PC-3 (cell line): ENCODE measurements at regions not wholly inside any gene's neighbourhood (a gene's known extent, or its start where the extent isn't known, plus 50 kb on each side); places are given as distances from the start of the nearest gene placed in this dataset.

Experiments used
- ATAC-seq: fragments of 200-7000 bp; cut with Tn5 transposase; 2 replicates; pipeline ENCODE4 v1.9.1; 2020; ENCODE audit warnings: mild to moderate bottlenecking, moderate library complexity
- BruUV-seq: library from RNA; stranded (reverse); fragments of 400-500 nt; replicated peaks from 2 replicates; lab custom pipeline; 2021; lab: Mats Ljungman, UMichigan
- CTCF ChIA-PET: fragments of 300-600 bp; sonication (Branson Sonifier 250); formaldehyde crosslinking; loops from one replicate; lab custom pipeline; 2022; ENCODE audit warnings: antibody characterized with exemption; lab: Charles Lee
- POLR2A ChIA-PET: fragments of 300-600 bp; sonication (Branson Sonifier 250); formaldehyde crosslinking; loops from one replicate; lab custom pipeline; 2022; ENCODE audit warnings: antibody characterized with exemption; ENCODE audit not compliant: unreplicated experiment; lab: Charles Lee
- DNase-seq: peaks from one replicate; pipeline ENCODE4 v3.0.0-alpha.2; 2015
- H2AFZ ChIP-seq: fragments of 300-600 bp; sonication (generic); 2 replicates; pipeline ENCODE4 v1.6.0; 2016; ENCODE audit warnings: antibody characterized with exemption, low read length
- H3F3A ChIP-seq: fragments of 300-600 bp; sonication (generic); one replicate; pipeline ENCODE4 v1.6.0; 2017; ENCODE audit warnings: antibody characterized with exemption, low read length, control low read depth, mild to moderate bottlenecking; ENCODE audit not compliant: unreplicated experiment
- H3K27ac ChIP-seq: fragments of 300-600 bp; sonication (generic); 2 replicates; pipeline ENCODE4 v1.5.1; 2016; ENCODE audit warnings: mild to moderate bottlenecking, low read length
- H3K27me3 ChIP-seq: fragments of 300-600 bp; sonication (generic); 2 replicates; pipeline ENCODE4 v1.6.1; 2016; ENCODE audit warnings: low read length, mixed read lengths
- H3K36me3 ChIP-seq: fragments of 300-600 bp; sonication (generic); 2 replicates; pipeline ENCODE4 v1.6.1; 2016; ENCODE audit warnings: low read depth, mixed run types, low read length, mixed read lengths
- H3K4me1 ChIP-seq: fragments of 300-600 bp; sonication (generic); 2 replicates; pipeline ENCODE4 v1.5.1; 2016; ENCODE audit warnings: low read length; ENCODE audit not compliant: insufficient read depth
- H3K4me2 ChIP-seq: fragments of 300-600 bp; sonication (generic); 2 replicates; pipeline ENCODE4 v1.6.0; 2016; ENCODE audit warnings: low read length
- H3K4me3 ChIP-seq: fragments of 300-600 bp; sonication (generic); 2 replicates; pipeline ENCODE4 v1.5.1; 2016; ENCODE audit warnings: mild to moderate bottlenecking, low read length, mixed read lengths
- H3K79me2 ChIP-seq: fragments of 300-600 bp; sonication (generic); 2 replicates; pipeline ENCODE4 v1.6.1; 2017; ENCODE audit warnings: low read length, mixed read lengths
- H3K9ac ChIP-seq: fragments of 300-600 bp; sonication (generic); 2 replicates; pipeline ENCODE4 v1.6.0; 2016; ENCODE audit warnings: mild to moderate bottlenecking, low read length
- H3K9me2 ChIP-seq: fragments of 300-600 bp; sonication (generic); replicated peaks from 2 replicates; pipeline ENCODE4 v1.6.1; 2016; ENCODE audit warnings: mixed run types, low read length, mixed read lengths
- H3K9me3 ChIP-seq: fragments of 300-600 bp; sonication (generic); 2 replicates; pipeline ENCODE4 v1.6.1; 2016; ENCODE audit warnings: low read length, mixed read lengths
- H4K20me1 ChIP-seq: fragments of 300-600 bp; sonication (generic); 2 replicates; pipeline ENCODE4 v1.6.1; 2016; ENCODE audit warnings: low read length, mixed read lengths
- EZH2 ChIP-seq: fragments of 300-600 bp; sonication (generic); IDR thresholded peaks from one replicate; pipeline ENCODE4 v1.6.1; 2017; ENCODE audit warnings: antibody characterized with exemption, mild to moderate bottlenecking, low read length; ENCODE audit not compliant: unreplicated experiment
- EZH2phosphoT487 ChIP-seq: fragments of 300-600 bp; sonication (generic); IDR thresholded peaks from 2 replicates; pipeline ENCODE4 v1.6.1; 2018; ENCODE audit warnings: mild to moderate bottlenecking, antibody characterized with exemption, low read length, borderline replicate concordance
- intact Hi-C: fragments of 100-400 bp; cut with micrococcal nuclease; formaldehyde crosslinking; loops from 2 replicates; pipeline ENCODE4 v1.9.0; 2023
- TF ChIP-seq, protein P1 (sequence below): fragments of 300-600 bp; sonication (generic); conservative IDR thresholded peaks from 2 replicates; pipeline ENCODE4 v1.5.1; 2017; ENCODE audit warnings: antibody characterized with exemption, low read depth, mild to moderate bottlenecking, low read length

DNA sequence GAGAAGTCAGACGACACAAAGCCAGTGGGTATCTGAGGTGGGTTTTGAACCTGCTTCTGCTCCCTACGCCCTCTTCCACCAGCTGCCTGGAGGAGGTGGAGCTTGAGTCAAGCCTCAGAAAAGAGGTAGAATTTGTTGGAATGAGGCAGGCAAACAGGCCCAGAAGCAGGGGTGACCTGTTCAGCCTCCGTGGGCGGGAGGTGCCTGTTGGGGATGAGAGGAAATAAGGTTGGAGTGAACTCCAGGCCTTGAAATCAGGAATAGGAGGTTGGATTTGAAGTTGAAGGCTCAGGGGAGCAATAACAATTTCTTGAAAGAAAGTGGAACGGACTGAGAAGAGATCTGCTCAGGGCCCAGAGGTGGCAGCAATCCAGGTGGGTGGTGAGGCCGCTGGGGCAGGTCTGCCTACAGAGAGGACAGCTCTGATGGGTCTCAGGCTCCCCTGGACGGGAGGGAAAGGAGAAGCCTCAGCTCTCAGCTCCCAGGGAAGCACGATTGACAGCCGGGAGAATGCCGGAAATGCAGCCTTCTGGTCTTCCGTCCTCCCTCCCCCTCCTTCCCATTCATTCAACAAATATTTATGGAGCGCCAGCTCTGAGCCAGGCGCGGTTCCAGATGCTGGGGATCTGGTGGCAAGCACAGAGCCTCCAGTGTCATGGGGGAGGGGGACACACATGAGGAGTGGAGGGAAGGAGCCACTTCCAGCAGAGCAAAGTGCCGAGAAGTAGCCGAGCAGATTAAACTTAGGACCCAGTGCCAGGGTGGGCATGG lies 61.9 kb upstream of the CIBAR2 start:
- ATAC-seq (peak; percentile 59), DNase-seq (peak; percentile 91)
- POLR2A ChIA-PET = no interaction called here
- TF ChIP-seq, protein P1, sequence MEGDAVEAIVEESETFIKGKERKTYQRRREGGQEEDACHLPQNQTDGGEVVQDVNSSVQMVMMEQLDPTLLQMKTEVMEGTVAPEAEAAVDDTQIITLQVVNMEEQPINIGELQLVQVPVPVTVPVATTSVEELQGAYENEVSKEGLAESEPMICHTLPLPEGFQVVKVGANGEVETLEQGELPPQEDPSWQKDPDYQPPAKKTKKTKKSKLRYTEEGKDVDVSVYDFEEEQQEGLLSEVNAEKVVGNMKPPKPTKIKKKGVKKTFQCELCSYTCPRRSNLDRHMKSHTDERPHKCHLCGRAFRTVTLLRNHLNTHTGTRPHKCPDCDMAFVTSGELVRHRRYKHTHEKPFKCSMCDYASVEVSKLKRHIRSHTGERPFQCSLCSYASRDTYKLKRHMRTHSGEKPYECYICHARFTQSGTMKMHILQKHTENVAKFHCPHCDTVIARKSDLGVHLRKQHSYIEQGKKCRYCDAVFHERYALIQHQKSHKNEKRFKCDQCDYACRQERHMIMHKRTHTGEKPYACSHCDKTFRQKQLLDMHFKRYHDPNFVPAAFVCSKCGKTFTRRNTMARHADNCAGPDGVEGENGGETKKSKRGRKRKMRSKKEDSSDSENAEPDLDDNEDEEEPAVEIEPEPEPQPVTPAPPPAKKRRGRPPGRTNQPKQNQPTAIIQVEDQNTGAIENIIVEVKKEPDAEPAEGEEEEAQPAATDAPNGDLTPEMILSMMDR = no peak
- TF ChIP-seq EZH2 = no peak
- TF ChIP-seq EZH2phosphoT487 = no peak
- Histone ChIP-seq H3K36me3 (no peaks in the 10 kb centered on the region), H3K9me3 (no peaks in the 10 kb centered on the region), H3F3A (peaks cover 5% of the 10 kb centered on the region), H3K9ac (peak overlapping the region; percentile 60), H3K9me2 (no peaks in the 10 kb centered on the region), H3K4me3 (peak overlapping the region; percentile 72), H3K27ac (peak overlapping the region; percentile 90), H2AFZ (peak overlapping the region; percentile 59), H3K4me1 (peaks cover 40% of the 10 kb centered on the region), H4K20me1 (no peaks in the 10 kb centered on the region), H3K4me2 (peak overlapping the region; percentile 89), H3K79me2 (peaks cover 78% of the 10 kb centered on the region), H3K27me3 (no peaks in the 10 kb centered on the region)
- no TSS peak for BruUV-seq
- intact Hi-C loops = no loop called here
- CTCF ChIA-PET = no interaction called here

DNA sequence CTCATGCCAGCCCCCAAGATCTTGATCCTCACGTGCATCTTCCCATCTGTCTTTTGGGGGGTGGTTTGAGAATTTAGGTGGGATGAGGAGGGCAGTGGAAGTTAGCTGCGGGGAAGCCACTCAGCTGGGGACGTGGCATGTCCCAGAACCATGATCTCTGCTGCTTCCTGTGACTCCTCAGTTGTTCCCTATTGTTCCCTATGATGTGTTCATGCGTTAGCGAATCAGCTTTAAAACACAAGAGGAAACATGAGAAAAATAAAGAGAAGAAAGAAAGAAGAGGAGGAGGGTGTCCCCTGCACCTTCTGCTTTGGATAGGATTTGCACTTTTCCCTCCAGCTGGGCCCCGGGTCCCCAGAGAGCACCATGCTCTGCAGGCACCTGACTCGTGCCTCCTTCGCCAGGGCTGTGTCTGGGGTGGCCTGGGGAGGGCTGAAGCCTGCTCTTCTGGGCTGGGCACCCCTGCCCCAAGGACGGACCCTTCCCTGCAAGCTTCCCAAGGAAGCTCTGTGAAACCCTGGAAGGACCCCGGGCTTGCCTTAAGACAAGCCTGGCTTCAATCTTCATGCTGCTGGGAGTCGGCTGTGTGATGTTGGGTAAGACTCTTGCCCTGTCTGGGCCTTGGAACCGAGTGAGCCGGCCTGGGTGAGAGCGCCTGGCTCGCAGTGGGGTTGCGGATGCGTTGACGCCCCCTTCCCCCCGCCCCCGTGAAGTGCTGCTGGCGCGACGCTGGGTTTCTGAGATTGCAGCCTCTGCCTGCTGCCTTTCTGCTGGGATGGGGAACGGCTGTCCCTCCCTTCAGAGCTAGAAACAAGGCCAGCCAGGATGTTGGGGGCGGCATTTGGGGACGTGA lies 62.8 kb upstream of the CIBAR2 start:
- DNase-seq = peak; percentile 19
- H3K9me2 ChIP-seq = no peaks in the 10 kb centered on the region
- peak overlapping the region; percentile 89 for H3K4me2 ChIP-seq
- ATAC-seq = no peak; the same call in 1 of the 2 replicates
- POLR2A ChIA-PET = no interaction called here
- intact Hi-C loops = no loop called here
- no peaks in the 10 kb centered on the region for H3K27me3 ChIP-seq
- H2AFZ ChIP-seq = peak overlapping the region; percentile 53; the same call in 1 of the 2 replicates
- H3K79me2 ChIP-seq = peaks cover 87% of the 10 kb centered on the region
- H3K4me1 ChIP-seq = peaks cover 40% of the 10 kb centered on the region
- peaks cover 5% of the 10 kb centered on the region for H3F3A ChIP-seq
- H3K27ac ChIP-seq = peak overlapping the region; percentile 90
- H4K20me1 ChIP-seq = no peaks in the 10 kb centered on the region
- no TSS peak for BruUV-seq
- CTCF ChIA-PET = no interaction called here
- no peaks in the 10 kb centered on the region for H3K36me3 ChIP-seq
- H3K9me3 ChIP-seq = no peaks in the 10 kb centered on the region
- peak overlapping the region; percentile 60 for H3K9ac ChIP-seq
- TF ChIP-seq EZH2phosphoT487 (no peak), EZH2 (no peak)
- TF ChIP-seq, protein P1 = no peak
- H3K4me3 ChIP-seq = peak overlapping the region; percentile 72
